NOMO-1 treated with dmso at 0.1 percent for 144 hours (cell line): ENCODE measurements at regions not wholly inside any gene's neighbourhood (a gene's known extent, or its start where the extent isn't known, plus 50 kb on each side); places are given as distances from the start of the nearest gene placed in this dataset.
"Not testable (repeated sequence)": the region's sequence is repeated elsewhere in the genome, so short reads cannot be mapped to it uniquely, and the experiment has no call there.

Experiments
- DNase-seq: peaks from one replicate; lab custom pipeline; 2025; ENCODE audit not compliant: unreplicated experiment; lab: John Stamatoyannopoulos, UW

- no peak for DNase-seq
Measured at GRCh38 chr12:61161961-61162360, 1098.2 kb upstream of the USP15 start.

GRCh38 chr12:61188801-61189595, 1071.2 kb upstream of the USP15 start:
- DNase-seq, result no peak

- DNase-seq, result no peak
Measured at GRCh38 chr12:61213646-61214045, 1046.6 kb upstream of the USP15 start.

GRCh38 chr12:61220337-61220736, 1039.9 kb upstream of the USP15 start:
- DNase-seq, result no peak

GRCh38 chr12:61232040-61232439, 1028.2 kb upstream of the USP15 start:
- no peak for DNase-seq

GRCh38 chr12:61250303-61250702, 1009.9 kb upstream of the USP15 start:
- no peak for DNase-seq

- no peak for DNase-seq
Measured at GRCh38 chr12:61251076-61251475, 1009.1 kb upstream of the USP15 start.

GRCh38 chr12:61254225-61254624, 1006.0 kb upstream of the USP15 start:
- no peak for DNase-seq

- DNase-seq, result not testable (repeated sequence)
Measured at GRCh38 chr12:61264294-61264693, 995.9 kb upstream of the USP15 start.

- DNase-seq, result no peak
Measured at GRCh38 chr12:61267474-61267873, 992.7 kb upstream of the USP15 start.

GRCh38 chr12:61272441-61272840, 987.8 kb upstream of the USP15 start:
- no peak for DNase-seq

- no peak for DNase-seq
Measured at GRCh38 chr12:61282790-61283575, 977.2 kb upstream of the USP15 start.

- no peak for DNase-seq
Measured at GRCh38 chr12:61290473-61290872, 969.7 kb upstream of the USP15 start.

GRCh38 chr12:61291647-61292046, 968.6 kb upstream of the USP15 start:
- DNase-seq, result no peak

GRCh38 chr12:61294011-61294410, 966.2 kb upstream of the USP15 start:
- not testable (repeated sequence) for DNase-seq

- DNase-seq, result no peak
Measured at GRCh38 chr12:61301817-61302216, 958.4 kb upstream of the USP15 start.

GRCh38 chr12:61302282-61302681, 957.9 kb upstream of the USP15 start:
- DNase-seq, result no peak

- no peak for DNase-seq
Measured at GRCh38 chr12:61308220-61308619, 952.0 kb upstream of the USP15 start.

GRCh38 chr12:61311413-61311812, 948.8 kb upstream of the USP15 start:
- no peak for DNase-seq

GRCh38 chr12:61348871-61349270, 911.3 kb upstream of the USP15 start:
- DNase-seq, result no peak

- no peak for DNase-seq
Measured at GRCh38 chr12:61355105-61355504, 905.1 kb upstream of the USP15 start.

- DNase-seq, result no peak
Measured at GRCh38 chr12:61356485-61356884, 903.7 kb upstream of the USP15 start.
